ENCODE measurements at regions not wholly inside any gene's neighbourhood (a gene's known extent, or its start where the extent isn't known, plus 50 kb on each side); places are given as distances from the start of the nearest gene placed in this dataset.

DNA sequence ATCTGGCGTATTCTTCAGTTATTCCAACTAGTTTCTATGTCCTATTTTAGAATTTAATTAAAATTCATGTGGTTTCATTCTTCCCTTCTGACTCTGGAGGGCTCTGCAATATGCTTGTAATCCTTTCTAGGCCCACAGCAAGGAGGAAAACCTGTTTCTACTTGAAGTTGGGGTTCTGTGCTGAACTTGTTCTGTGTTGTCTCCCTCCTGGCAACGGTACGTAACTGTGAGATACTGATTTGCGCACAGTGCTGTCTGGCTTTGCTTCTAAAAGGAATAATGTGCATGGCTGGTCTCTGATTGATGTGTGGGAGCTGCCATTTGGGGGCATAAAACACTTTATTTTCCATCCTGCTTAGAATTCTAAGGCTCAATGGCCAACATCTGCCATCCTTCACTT is 81.7 kb downstream of the NABP1 start:
- H3K36me3 ChIP-seq, result no peaks in the 10 kb centered on the region
- H3K27me3 ChIP-seq, result no peaks in the 10 kb centered on the region
- DNase-seq, result no peak
- no peaks in the 10 kb centered on the region for H3K9me3 ChIP-seq
- no peak for TF ChIP-seq POLR2A (IDR thresholded peaks at IDR 0.05)
- H3K4me3 ChIP-seq (replicated peaks in 1 of 3), result no peak overlapping the region
- WGBS, 2 donors, result 91 to 92% methylated on average over 4 of the region's 4 CpGs
- intact Hi-C loops (cut with DNase I), result no loop called here
- no peaks in the 10 kb centered on the region for H3K4me1 ChIP-seq
- no peak overlapping the region for H3K27ac ChIP-seq

DNA sequence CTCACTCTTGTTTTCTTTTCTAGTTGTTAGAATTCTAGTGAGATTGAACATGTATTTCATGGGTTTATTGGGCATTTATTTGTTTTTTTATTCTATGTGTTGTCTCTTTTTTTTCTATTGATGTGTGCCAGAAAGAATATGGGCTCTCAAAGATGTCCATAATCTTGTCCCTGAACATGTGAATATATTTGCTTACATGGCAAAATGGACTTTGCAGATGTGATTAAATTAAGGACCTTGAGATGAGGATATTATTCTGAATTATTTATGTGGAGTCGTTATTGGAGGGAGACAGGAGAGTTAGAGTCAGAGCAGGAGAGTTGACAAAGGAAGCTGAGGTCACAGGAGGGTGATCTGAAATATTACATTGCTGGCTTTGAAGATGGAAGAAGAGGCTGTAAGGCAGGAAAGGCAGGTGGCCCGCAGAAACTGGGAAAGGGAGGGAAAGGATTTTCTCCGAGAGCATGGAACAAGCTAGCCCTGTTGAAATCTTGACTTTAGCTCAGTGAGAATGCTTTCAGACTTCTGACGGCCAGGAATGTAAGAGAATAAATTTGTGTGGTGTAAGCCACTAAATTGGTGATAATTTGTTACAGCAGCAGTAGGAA is 82.8 kb downstream of the NABP1 start:
- no peak for DNase-seq
- intact Hi-C loops (cut with DNase I), result no loop called here
- WGBS, 2 donors, result 78% methylated on average over 4 of the region's 4 CpGs
- H3K36me3 ChIP-seq, result no peaks in the 10 kb centered on the region
- no peaks in the 10 kb centered on the region for H3K27me3 ChIP-seq
- no peaks in the 10 kb centered on the region for H3K4me1 ChIP-seq
- H3K4me3 ChIP-seq (replicated peaks in 1 of 3), result no peak overlapping the region
- no peak overlapping the region for H3K27ac ChIP-seq
- no peaks in the 10 kb centered on the region for H3K9me3 ChIP-seq
- TF ChIP-seq POLR2A (IDR thresholded peaks at IDR 0.05), result no peak
- TF ChIP-seq, protein P1, sequence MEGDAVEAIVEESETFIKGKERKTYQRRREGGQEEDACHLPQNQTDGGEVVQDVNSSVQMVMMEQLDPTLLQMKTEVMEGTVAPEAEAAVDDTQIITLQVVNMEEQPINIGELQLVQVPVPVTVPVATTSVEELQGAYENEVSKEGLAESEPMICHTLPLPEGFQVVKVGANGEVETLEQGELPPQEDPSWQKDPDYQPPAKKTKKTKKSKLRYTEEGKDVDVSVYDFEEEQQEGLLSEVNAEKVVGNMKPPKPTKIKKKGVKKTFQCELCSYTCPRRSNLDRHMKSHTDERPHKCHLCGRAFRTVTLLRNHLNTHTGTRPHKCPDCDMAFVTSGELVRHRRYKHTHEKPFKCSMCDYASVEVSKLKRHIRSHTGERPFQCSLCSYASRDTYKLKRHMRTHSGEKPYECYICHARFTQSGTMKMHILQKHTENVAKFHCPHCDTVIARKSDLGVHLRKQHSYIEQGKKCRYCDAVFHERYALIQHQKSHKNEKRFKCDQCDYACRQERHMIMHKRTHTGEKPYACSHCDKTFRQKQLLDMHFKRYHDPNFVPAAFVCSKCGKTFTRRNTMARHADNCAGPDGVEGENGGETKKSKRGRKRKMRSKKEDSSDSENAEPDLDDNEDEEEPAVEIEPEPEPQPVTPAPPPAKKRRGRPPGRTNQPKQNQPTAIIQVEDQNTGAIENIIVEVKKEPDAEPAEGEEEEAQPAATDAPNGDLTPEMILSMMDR (IDR thresholded peaks at IDR 0.05), result no peak

DNA sequence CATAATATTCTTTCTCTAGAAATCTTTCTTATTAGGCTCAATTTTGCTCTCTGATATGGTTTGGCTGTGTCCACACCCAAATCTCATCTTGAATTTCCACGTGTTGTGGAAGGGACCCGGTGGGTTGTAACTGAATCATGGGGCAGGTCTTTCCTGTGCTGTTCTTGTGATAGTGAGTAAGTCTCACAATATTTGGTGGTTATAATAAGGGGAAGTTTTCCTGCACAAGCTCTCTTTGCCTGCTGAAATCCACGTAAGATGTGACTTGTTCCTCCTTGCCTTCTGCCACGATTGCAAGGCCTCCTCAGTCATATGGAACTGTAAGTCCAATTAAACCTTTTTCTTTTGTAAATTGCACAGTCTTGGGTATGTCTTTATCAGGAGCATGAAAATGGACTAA is 73.8 kb downstream of the CAVIN2 start:
- DNase-seq, result no peak
- no peaks in the 10 kb centered on the region for H3K4me1 ChIP-seq
- H3K36me3 ChIP-seq, result no peaks in the 10 kb centered on the region
- H3K27me3 ChIP-seq, result no peaks in the 10 kb centered on the region
- WGBS, 2 donors, result 88 to 92% methylated on average over 4 of the region's 4 CpGs
- H3K4me3 ChIP-seq (replicated peaks in 1 of 3), result no peak overlapping the region
- no peak overlapping the region for H3K27ac ChIP-seq
- no peaks in the 10 kb centered on the region for H3K9me3 ChIP-seq
- intact Hi-C loops (cut with DNase I), result no loop called here
- no peak for TF ChIP-seq POLR2A (IDR thresholded peaks at IDR 0.05)
- TF ChIP-seq, protein P1 (IDR thresholded peaks at IDR 0.05), result no peak

DNA sequence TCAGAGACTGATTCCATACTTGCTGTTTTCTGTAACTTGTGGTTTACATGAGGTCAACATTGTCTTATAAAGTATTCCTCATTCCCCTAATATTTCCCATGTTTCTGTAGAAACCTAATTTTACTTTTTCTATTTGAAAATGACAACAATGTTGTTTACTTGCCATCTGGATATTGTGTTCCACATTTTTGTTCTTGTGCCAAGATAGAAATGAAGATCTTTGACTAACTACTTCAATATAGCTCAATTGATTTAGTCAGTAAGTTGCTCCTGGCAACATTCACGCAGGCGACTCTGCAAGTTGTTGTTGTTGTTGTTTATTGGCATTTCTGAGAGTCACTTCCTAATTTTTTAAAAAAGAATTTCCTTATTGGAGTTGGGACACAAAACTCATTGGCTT is 69.5 kb downstream of the CAVIN2 start:
- 79 to 85% methylated on average over 2 of the region's 2 CpGs for WGBS, 2 donors
- Histone ChIP-seq H3K27me3 (no peaks in the 10 kb centered on the region), H3K4me1 (no peaks in the 10 kb centered on the region), H3K9me3 (no peaks in the 10 kb centered on the region), H3K27ac (no peak overlapping the region), H3K36me3 (no peaks in the 10 kb centered on the region), H3K4me3 (replicated peaks in 1 of 3) (no peak overlapping the region)
- intact Hi-C loops (cut with DNase I), result no loop called here
- DNase-seq, result no peak
- TF ChIP-seq POLR2A (IDR thresholded peaks at IDR 0.05), result no peak
- TF ChIP-seq, protein P1 (IDR thresholded peaks at IDR 0.05), result no peak

DNA sequence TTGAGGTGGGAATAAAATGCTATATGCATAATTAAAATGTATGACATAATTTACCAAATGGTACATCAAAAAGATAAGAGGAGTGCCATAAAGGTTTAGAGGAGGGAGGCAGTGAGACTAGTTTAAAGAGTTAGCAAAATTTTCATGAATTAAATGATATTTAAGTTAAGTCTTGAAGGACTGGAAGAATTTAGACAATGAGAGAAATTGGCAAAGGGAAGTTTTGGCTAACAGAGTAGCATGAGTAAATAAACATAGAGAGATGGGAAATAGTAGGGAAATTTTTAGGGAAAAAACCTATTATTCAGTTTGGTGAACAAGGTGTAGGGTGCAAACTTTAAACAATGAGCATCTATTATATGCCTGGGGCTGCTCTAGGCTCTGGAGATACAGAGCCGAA is 68.8 kb downstream of the CAVIN2 start:
- Histone ChIP-seq H3K4me3 (replicated peaks in 1 of 3) (no peak overlapping the region), H3K27ac (no peak overlapping the region), H3K9me3 (no peaks in the 10 kb centered on the region), H3K36me3 (no peaks in the 10 kb centered on the region), H3K27me3 (no peaks in the 10 kb centered on the region), H3K4me1 (no peaks in the 10 kb centered on the region)
- intact Hi-C loops (cut with DNase I), result no loop called here
- no peak for TF ChIP-seq POLR2A (IDR thresholded peaks at IDR 0.05)
- TF ChIP-seq, protein P1 (IDR thresholded peaks at IDR 0.05), result no peak
- DNase-seq, result no peak
- 94% methylated on average over 1 of the region's 1 CpG for WGBS, 2 donors

DNA sequence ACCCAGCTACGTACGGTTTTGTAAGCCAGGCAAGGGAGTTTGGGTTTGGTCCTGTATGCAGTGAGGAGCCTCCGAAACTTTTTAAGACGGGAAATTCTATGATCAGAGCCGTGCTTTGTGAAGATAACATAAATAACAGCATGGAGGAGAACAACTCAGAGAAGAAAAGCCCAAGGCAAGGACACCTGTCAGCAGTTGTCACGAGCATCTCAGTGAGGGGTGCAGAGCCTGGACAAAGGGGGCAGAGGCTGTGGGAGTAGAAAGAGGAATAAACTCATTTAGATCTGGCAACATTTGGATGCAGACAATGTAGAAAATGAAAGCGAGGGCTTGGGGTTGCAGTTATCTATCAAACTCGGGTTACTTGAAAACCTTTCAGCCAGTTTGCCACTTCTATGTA is 64.5 kb downstream of the CAVIN2 start:
- intact Hi-C loops (cut with DNase I), result no loop called here
- Histone ChIP-seq H3K36me3 (no peaks in the 10 kb centered on the region), H3K27ac (no peak overlapping the region), H3K4me3 (replicated peaks in 1 of 3) (no peak overlapping the region), H3K27me3 (no peaks in the 10 kb centered on the region), H3K9me3 (no peaks in the 10 kb centered on the region), H3K4me1 (no peaks in the 10 kb centered on the region)
- no peak for DNase-seq
- TF ChIP-seq, protein P1 (IDR thresholded peaks at IDR 0.05), result no peak
- no peak for TF ChIP-seq POLR2A (IDR thresholded peaks at IDR 0.05)
- WGBS, 2 donors, result 90 to 93% methylated on average over 8 of the region's 8 CpGs

Data from thyroid gland (tissue), 4 donors.